ENCODE measurements at regions not wholly inside any gene's neighbourhood (a gene's known extent, or its start where the extent isn't known, plus 50 kb on each side); places are given as distances from the start of the nearest gene placed in this dataset.

DNA sequence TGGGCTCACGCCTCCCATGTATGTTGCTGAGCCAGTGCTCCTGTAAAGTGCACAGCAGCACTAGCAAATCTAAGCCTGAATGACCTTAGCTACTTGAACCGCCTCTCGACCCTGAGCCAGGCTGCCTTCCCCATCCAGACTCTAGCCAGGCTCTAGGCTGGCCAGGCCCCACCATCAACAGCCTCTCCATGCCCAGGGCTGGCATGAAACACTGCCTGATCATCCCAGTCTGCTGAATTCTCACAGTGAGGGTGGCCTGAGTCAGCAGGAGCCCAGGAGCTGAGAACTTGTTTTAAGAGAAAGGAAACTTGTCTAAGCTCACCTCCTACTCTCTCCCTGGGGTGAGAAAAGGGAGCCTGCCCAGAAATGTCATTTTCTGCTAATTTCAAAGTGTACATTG, 733.3 kb downstream of the PTPRU start:
- TF ChIP-seq POLR2AphosphoS5 (IDR thresholded peaks at IDR 0.05) (no peak), SMC3 (conservative IDR thresholded peaks at IDR 0.05; ENCODE audit: poor library complexity) (no peak), EZH2 (IDR thresholded peaks at IDR 0.05; ENCODE audit: borderline replicate concordance, insufficient read depth, low read length, poor library complexity, severe bottlenecking) (no peak), TAF1 (IDR thresholded peaks at IDR 0.05; ENCODE audit: low read depth) (no peak)
- TF ChIP-seq, protein P1, sequence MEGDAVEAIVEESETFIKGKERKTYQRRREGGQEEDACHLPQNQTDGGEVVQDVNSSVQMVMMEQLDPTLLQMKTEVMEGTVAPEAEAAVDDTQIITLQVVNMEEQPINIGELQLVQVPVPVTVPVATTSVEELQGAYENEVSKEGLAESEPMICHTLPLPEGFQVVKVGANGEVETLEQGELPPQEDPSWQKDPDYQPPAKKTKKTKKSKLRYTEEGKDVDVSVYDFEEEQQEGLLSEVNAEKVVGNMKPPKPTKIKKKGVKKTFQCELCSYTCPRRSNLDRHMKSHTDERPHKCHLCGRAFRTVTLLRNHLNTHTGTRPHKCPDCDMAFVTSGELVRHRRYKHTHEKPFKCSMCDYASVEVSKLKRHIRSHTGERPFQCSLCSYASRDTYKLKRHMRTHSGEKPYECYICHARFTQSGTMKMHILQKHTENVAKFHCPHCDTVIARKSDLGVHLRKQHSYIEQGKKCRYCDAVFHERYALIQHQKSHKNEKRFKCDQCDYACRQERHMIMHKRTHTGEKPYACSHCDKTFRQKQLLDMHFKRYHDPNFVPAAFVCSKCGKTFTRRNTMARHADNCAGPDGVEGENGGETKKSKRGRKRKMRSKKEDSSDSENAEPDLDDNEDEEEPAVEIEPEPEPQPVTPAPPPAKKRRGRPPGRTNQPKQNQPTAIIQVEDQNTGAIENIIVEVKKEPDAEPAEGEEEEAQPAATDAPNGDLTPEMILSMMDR (IDR thresholded peaks at IDR 0.05; ENCODE audit: poor library complexity, severe bottlenecking): no peak
- TF ChIP-seq, protein P2, sequence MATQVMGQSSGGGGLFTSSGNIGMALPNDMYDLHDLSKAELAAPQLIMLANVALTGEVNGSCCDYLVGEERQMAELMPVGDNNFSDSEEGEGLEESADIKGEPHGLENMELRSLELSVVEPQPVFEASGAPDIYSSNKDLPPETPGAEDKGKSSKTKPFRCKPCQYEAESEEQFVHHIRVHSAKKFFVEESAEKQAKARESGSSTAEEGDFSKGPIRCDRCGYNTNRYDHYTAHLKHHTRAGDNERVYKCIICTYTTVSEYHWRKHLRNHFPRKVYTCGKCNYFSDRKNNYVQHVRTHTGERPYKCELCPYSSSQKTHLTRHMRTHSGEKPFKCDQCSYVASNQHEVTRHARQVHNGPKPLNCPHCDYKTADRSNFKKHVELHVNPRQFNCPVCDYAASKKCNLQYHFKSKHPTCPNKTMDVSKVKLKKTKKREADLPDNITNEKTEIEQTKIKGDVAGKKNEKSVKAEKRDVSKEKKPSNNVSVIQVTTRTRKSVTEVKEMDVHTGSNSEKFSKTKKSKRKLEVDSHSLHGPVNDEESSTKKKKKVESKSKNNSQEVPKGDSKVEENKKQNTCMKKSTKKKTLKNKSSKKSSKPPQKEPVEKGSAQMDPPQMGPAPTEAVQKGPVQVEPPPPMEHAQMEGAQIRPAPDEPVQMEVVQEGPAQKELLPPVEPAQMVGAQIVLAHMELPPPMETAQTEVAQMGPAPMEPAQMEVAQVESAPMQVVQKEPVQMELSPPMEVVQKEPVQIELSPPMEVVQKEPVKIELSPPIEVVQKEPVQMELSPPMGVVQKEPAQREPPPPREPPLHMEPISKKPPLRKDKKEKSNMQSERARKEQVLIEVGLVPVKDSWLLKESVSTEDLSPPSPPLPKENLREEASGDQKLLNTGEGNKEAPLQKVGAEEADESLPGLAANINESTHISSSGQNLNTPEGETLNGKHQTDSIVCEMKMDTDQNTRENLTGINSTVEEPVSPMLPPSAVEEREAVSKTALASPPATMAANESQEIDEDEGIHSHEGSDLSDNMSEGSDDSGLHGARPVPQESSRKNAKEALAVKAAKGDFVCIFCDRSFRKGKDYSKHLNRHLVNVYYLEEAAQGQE (IDR thresholded peaks at IDR 0.05; ENCODE audit: borderline replicate concordance): no peak

Measured in neural cell (in vitro differentiated cells).